HEK293T (cell line): ENCODE measurements at regions not wholly inside any gene's neighbourhood (a gene's known extent, or its start where the extent isn't known, plus 50 kb on each side); places are given as distances from the start of the nearest gene placed in this dataset.

ENCODE experiments used
- CTCF ChIA-PET: fragments of 350-600 bp; formaldehyde crosslinking; extraction: SDS; loops from one replicate; lab custom pipeline; 2021; ENCODE audit warnings: antibody characterized with exemption, inconsistent platforms; lab: Yijun Ruan, JAX
- POLR2A ChIA-PET: fragments of 350-600 bp; formaldehyde crosslinking; extraction: SDS; loops from one replicate; lab custom pipeline; 2020; ENCODE audit warnings: antibody characterized with exemption, inconsistent platforms; lab: Yijun Ruan, JAX
- DNase-seq: peaks from one replicate; pipeline ENCODE4 v3.0.0; 2012; ENCODE audit warnings: mixed read lengths; ENCODE audit errors: extremely low spot score
- ARNT ChIP-seq: fragments of 450-650 bp; IDR thresholded peaks from 2 replicates; pipeline ENCODE4 v1.6.1; 2017; ENCODE audit warnings: mild to moderate bottlenecking
- BHLHE40 ChIP-seq: fragments of 450-650 bp; IDR thresholded peaks from 2 replicates; pipeline ENCODE4 v1.6.1; 2016; ENCODE audit warnings: mild to moderate bottlenecking, moderate library complexity, borderline replicate concordance
- CTBP1 ChIP-seq: fragments of 450-650 bp; IDR thresholded peaks from 2 replicates; pipeline ENCODE4 v1.6.1; 2016; ENCODE audit warnings: borderline replicate concordance
- ELF4 ChIP-seq: fragments of 450-650 bp; IDR thresholded peaks from 2 replicates; pipeline ENCODE4 v1.6.1; 2017; ENCODE audit warnings: antibody characterized with exemption
- FOXA1 ChIP-seq: fragments of 450-650 bp; IDR thresholded peaks from 2 replicates; pipeline ENCODE4 v1.6.1; 2016; ENCODE audit warnings: mild to moderate bottlenecking
- FOXK2 ChIP-seq: fragments of 450-650 bp; IDR thresholded peaks from 2 replicates; pipeline ENCODE4 v1.6.1; 2016; ENCODE audit warnings: mild to moderate bottlenecking
- FOXM1 ChIP-seq: fragments of 450-650 bp; IDR thresholded peaks from 2 replicates; pipeline ENCODE4 v1.6.1; 2017; ENCODE audit warnings: mild to moderate bottlenecking, borderline replicate concordance
- HDGF ChIP-seq: fragments of 450-650 bp; IDR thresholded peaks from 2 replicates; pipeline ENCODE4 v1.6.1; 2017; ENCODE audit warnings: antibody characterized with exemption, borderline replicate concordance
- L3MBTL2 ChIP-seq: fragments of 450-650 bp; conservative IDR thresholded peaks from 2 replicates; pipeline ENCODE4 v1.6.1; 2016; ENCODE audit warnings: mild to moderate bottlenecking
- LEF1 ChIP-seq: fragments of 450-650 bp; IDR thresholded peaks from 2 replicates; pipeline ENCODE4 v1.6.1; 2017; ENCODE audit warnings: mild to moderate bottlenecking, borderline replicate concordance
- NFRKB ChIP-seq: fragments of 450-650 bp; IDR thresholded peaks from 2 replicates; pipeline ENCODE4 v1.6.1; 2016; ENCODE audit warnings: mild to moderate bottlenecking, moderate library complexity
- PKNOX1 ChIP-seq: fragments of 450-650 bp; IDR thresholded peaks from 2 replicates; pipeline ENCODE4 v1.6.1; 2016
- SP1 ChIP-seq: fragments of 450-650 bp; IDR thresholded peaks from 2 replicates; pipeline ENCODE4 v1.6.1; 2017
- SUZ12 ChIP-seq: fragments of 450-650 bp; IDR thresholded peaks from 2 replicates; pipeline ENCODE4 v1.6.1; 2016; ENCODE audit warnings: mild to moderate bottlenecking
- TARDBP ChIP-seq: fragments of 450-650 bp; IDR thresholded peaks from 2 replicates; pipeline ENCODE4 v1.6.1; 2016
- ZNF384 ChIP-seq: fragments of 450-650 bp; IDR thresholded peaks from 2 replicates; pipeline ENCODE4 v1.6.1; 2016

- TF ChIP-seq BHLHE40 (no peak), LEF1 (no peak), ARNT (no peak)
- CTCF ChIA-PET: no interaction called here
- no peak for DNase-seq
- POLR2A ChIA-PET: no interaction called here
Observed at GRCh38 chr14:98323836-98324235, 948.2 kb downstream of the BCL11B start.

GRCh38 chr14:98325761-98326160 is 946.2 kb downstream of the BCL11B start:
- DNase-seq: no peak
- TF ChIP-seq ZNF384: no peak
- TF ChIP-seq FOXK2: no peak
- no peak for TF ChIP-seq BHLHE40
- TF ChIP-seq CTBP1: no peak
- TF ChIP-seq LEF1: no peak
- TF ChIP-seq FOXM1: no peak
- no peak for TF ChIP-seq FOXA1
- TF ChIP-seq TARDBP: no peak
- no peak for TF ChIP-seq ELF4
- no peak for TF ChIP-seq ARNT
- no peak for TF ChIP-seq L3MBTL2
- TF ChIP-seq NFRKB: no peak
- no peak for TF ChIP-seq PKNOX1
- no peak for TF ChIP-seq SP1
- POLR2A ChIA-PET: no interaction called here
- CTCF ChIA-PET: no interaction called here

GRCh38 chr14:98328496-98328895 is 943.5 kb downstream of the BCL11B start:
- DNase-seq: no peak
- no peak for TF ChIP-seq FOXM1
- no peak for TF ChIP-seq ZNF384
- TF ChIP-seq SUZ12: no peak
- ChIA-PET CTCF (no interaction called here), POLR2A (no interaction called here)

GRCh38 chr14:98334186-98334585 is 937.8 kb downstream of the BCL11B start:
- no peak for DNase-seq
- TF ChIP-seq FOXK2 (no peak), SUZ12 (no peak), CTBP1 (no peak), FOXM1 (no peak), NFRKB (no peak), L3MBTL2 (no peak), LEF1 (no peak), ELF4 (no peak), PKNOX1 (no peak), TARDBP (no peak), FOXA1 (no peak), BHLHE40 (no peak), SP1 (no peak), ZNF384 (no peak), ARNT (no peak), HDGF (no peak)
- ChIA-PET POLR2A (no interaction called here), CTCF (no interaction called here)

- DNase-seq: no peak
- CTCF ChIA-PET: no interaction called here
- TF ChIP-seq PKNOX1: no peak
- no peak for TF ChIP-seq ARNT
- no peak for TF ChIP-seq CTBP1
- no peak for TF ChIP-seq L3MBTL2
- TF ChIP-seq TARDBP: no peak
- no peak for TF ChIP-seq ZNF384
- TF ChIP-seq SP1: no peak
- TF ChIP-seq BHLHE40: no peak
- no peak for TF ChIP-seq SUZ12
- TF ChIP-seq FOXK2: no peak
- TF ChIP-seq FOXM1: no peak
- no peak for TF ChIP-seq NFRKB
- no peak for TF ChIP-seq LEF1
- no peak for TF ChIP-seq HDGF
- POLR2A ChIA-PET: no interaction called here
Observed at GRCh38 chr14:98341211-98341610, 930.8 kb downstream of the BCL11B start.

- ChIA-PET CTCF (no interaction called here), POLR2A (no interaction called here)
- TF ChIP-seq FOXM1: no peak
- TF ChIP-seq ELF4: no peak
- TF ChIP-seq LEF1: no peak
- TF ChIP-seq ZNF384: no peak
- no peak for TF ChIP-seq ARNT
- TF ChIP-seq SP1: no peak
- TF ChIP-seq TARDBP: no peak
- TF ChIP-seq NFRKB: no peak
- TF ChIP-seq SUZ12: no peak
- TF ChIP-seq HDGF: no peak
- TF ChIP-seq FOXK2: no peak
- TF ChIP-seq L3MBTL2: no peak
- TF ChIP-seq PKNOX1: no peak
- TF ChIP-seq FOXA1: no peak
- no peak for TF ChIP-seq BHLHE40
- TF ChIP-seq CTBP1: no peak
- DNase-seq: no peak
Observed at GRCh38 chr14:98345161-98345560, 926.8 kb downstream of the BCL11B start.
